Uterus (tissue), 2 donors: ENCODE measurements at regions not wholly inside any gene's neighbourhood (a gene's known extent, or its start where the extent isn't known, plus 50 kb on each side); places are given as distances from the start of the nearest gene placed in this dataset.

Experiments
- CTCF ChIP-seq, 4 experiments: fragments of 200-600 bp in 2 of 4; fragments of 450-650 bp in 2 of 4; sonication (generic) in 2 of 4; IDR thresholded peaks; one replicate each; pipeline ENCODE4 v1.5.1; 2016 to 2019; ENCODE audit warnings: antibody characterized with exemption in 4 of 4, mild to moderate bottlenecking in 2 of 4, moderate library complexity in 1 of 4
- POLR2A ChIP-seq, 2 donors: fragments of 450-650 bp; IDR thresholded peaks; one replicate each; pipeline ENCODE4 v1.6.1; 2016; ENCODE audit warnings: antibody characterized with exemption in 2 of 2, mild to moderate bottlenecking in 1 of 2, moderate library complexity in 1 of 2

GRCh38 chr6:133051240-133051639, 189.9 kb upstream of the EYA4 start:
- no peak for TF ChIP-seq CTCF (IDR thresholded peaks at IDR 0.05)
- no peak for TF ChIP-seq POLR2A (IDR thresholded peaks at IDR 0.05)
